ENCODE measurements at regions not wholly inside any gene's neighbourhood (a gene's known extent, or its start where the extent isn't known, plus 50 kb on each side); places are given as distances from the start of the nearest gene placed in this dataset.
A peak's percentile ranks its signal among the peaks of the same experiment; 100 is the strongest.

DNA sequence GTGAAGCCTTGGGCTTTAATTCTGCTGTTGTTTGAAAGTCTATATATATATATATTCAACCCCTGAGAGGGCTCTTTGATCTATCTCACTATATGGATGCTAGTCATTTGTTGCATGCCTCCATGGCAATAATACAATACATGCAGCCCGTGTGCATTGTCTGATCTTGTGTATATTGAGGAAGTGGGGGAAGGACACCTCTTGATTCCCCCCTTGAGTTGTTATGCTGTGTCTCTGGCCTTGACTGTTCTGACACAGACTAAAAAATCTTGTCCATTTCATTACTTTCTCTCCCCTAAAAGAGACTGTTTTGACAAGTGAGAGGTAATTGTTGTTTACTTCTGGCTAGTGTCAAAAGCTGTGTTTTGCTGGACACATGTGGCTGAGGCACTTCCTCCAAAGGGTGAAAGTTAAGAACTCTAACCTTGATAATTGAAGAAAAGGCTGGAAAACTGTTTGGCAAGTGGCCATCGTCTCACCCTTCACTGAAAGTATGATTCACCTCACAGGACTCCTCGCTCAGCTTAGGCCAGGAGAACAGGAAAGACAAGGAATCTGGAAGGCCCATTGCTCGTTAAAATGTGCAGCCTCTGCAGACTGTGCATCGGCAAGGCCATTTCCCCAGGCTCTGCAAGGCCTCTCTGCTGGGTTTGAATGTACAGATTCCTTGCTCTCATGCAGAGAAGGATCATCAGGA lies 304.0 kb downstream of the PRELID2 start:
- no peak for TF ChIP-seq CTCF (IDR thresholded peaks at IDR 0.05)
- peak in 1 of 3 donors; percentile 57 for TF ChIP-seq POLR2AphosphoS5 (IDR thresholded peaks at IDR 0.05)

Measured in stomach (tissue), 4 donors.